ENCODE measurements at regions not wholly inside any gene's neighbourhood (a gene's known extent, or its start where the extent isn't known, plus 50 kb on each side); places are given as distances from the start of the nearest gene placed in this dataset.

DNA sequence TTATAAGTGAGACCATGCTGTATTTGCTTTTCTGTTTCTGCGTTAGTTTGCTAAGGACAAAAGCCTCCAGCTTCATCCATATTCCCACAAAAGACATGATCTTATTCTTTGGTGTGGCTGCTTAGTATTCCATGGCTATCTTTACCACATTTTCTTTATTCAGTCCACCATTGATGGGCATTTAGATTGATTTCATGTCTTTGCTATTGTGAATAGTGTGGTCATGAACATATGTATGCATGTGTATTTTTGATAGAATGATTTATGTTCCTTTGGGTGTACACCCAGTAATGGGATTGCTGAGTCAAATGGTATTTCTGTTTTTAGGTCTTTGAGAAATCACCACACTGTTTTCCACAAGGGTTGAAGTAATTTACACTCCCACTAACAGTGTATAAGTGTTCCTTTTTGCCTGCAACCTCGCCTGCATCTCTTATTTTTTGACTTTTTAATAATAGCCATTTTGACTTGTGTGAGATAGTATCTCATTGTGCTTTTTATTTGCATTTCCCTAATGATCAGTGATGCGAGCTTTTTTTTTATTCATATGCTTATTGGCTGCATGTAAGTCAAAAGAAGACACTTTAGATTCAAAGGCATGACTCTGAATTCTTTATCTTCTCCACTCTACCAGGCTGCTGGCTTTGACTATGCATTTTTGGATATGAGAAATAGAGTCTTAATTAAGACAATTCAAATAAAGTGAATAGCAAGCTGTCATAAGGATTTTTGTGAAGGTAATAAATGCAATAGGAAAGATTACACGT, 183.3 kb upstream of the SYNPR start:
- Histone ChIP-seq H3K4me2 (ENCODE audit: low read length) (no peak overlapping the region), H3K4me3 (ENCODE audit: low read depth, low read length, poor library complexity, severe bottlenecking) (no peak overlapping the region)

DNA sequence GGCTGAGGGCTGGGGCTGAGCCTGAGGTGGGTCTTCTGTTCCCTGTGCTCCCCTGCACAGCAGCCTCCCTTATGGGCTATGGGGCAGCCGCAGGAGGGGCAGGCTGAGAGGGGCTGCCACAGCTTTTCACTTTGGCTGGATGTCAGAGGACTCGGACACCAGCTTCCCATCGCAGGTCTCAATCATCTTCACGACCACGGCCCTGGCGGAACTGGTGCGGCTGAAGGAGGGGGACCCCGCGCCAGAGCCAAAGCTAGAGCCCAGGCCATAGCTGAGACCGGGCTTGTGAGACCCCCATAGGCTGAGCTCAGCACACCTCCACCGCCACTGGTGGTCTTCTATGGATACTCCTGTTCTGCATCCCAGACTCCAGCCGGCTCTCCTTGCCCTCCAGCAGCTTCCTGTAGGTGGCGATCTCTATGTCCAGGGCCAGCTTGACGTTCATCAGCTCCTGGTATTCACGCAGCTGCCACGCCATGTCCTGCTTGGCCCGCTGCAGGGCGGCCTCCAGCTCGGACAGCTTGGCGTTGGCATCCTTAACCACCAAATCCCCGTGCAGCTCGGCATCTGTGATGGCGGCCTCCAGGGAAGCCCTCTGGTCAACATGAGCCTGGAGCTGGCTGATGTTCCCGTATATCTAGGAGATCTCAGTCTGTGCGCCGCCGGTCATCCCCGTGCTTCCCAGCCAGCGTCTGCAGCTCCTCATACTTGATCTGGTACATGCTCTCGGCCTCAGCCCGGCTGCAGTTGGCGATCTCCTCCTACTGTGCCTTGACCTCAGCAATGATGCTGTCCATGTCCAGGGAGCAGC, 181.7 kb upstream of the SYNPR start:
- H3K36me3 ChIP-seq (ENCODE audit: insufficient read depth, low read length), result no peaks in the 10 kb centered on the region
- no peak overlapping the region for H3K4me3 ChIP-seq (ENCODE audit: low read depth, low read length, poor library complexity, severe bottlenecking)
- H3K79me2 ChIP-seq (ENCODE audit: insufficient read depth, low read length), result no peaks in the 10 kb centered on the region
- no peaks in the 10 kb centered on the region for H3K9me3 ChIP-seq (ENCODE audit: low read length)
- H3K27ac ChIP-seq (ENCODE audit: low read depth, low read length, poor library complexity, severe bottlenecking), result no peak overlapping the region
- H2AFZ ChIP-seq (ENCODE audit: low read length), result no peak overlapping the region
- H4K20me1 ChIP-seq (ENCODE audit: insufficient read depth, low read length), result no peaks in the 10 kb centered on the region
- no peaks in the 10 kb centered on the region for H3K27me3 ChIP-seq (ENCODE audit: insufficient read depth, low read length)
- H3K4me2 ChIP-seq (ENCODE audit: low read length), result no peak overlapping the region
- H3K4me1 ChIP-seq (ENCODE audit: insufficient read depth, low read length, severe bottlenecking), result no peaks in the 10 kb centered on the region
- H3K9me2 ChIP-seq (ENCODE audit: low read depth, low read length), result no peaks in the 10 kb centered on the region
- H3K9ac ChIP-seq (ENCODE audit: low read length), result no peak overlapping the region
- TF ChIP-seq EZH2 (IDR thresholded peaks at IDR 0.05; ENCODE audit: borderline replicate concordance, low read length), result no peak
- TF ChIP-seq, protein P1, sequence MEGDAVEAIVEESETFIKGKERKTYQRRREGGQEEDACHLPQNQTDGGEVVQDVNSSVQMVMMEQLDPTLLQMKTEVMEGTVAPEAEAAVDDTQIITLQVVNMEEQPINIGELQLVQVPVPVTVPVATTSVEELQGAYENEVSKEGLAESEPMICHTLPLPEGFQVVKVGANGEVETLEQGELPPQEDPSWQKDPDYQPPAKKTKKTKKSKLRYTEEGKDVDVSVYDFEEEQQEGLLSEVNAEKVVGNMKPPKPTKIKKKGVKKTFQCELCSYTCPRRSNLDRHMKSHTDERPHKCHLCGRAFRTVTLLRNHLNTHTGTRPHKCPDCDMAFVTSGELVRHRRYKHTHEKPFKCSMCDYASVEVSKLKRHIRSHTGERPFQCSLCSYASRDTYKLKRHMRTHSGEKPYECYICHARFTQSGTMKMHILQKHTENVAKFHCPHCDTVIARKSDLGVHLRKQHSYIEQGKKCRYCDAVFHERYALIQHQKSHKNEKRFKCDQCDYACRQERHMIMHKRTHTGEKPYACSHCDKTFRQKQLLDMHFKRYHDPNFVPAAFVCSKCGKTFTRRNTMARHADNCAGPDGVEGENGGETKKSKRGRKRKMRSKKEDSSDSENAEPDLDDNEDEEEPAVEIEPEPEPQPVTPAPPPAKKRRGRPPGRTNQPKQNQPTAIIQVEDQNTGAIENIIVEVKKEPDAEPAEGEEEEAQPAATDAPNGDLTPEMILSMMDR (IDR thresholded peaks at IDR 0.05; ENCODE audit: low read length), result no peak
- no peaks in the 10 kb centered on the region for H3F3A ChIP-seq (ENCODE audit: insufficient read depth, low read length)

More for the DNA sequence above, 183.3 kb upstream of the SYNPR start:
- Histone ChIP-seq H3K9me2 (ENCODE audit: low read depth, low read length) (no peaks in the 10 kb centered on the region), H3K4me1 (ENCODE audit: insufficient read depth, low read length, severe bottlenecking) (no peaks in the 10 kb centered on the region), H4K20me1 (ENCODE audit: insufficient read depth, low read length) (no peaks in the 10 kb centered on the region), H3K79me2 (ENCODE audit: insufficient read depth, low read length) (no peaks in the 10 kb centered on the region), H3K9ac (ENCODE audit: low read length) (no peak overlapping the region), H3K36me3 (ENCODE audit: insufficient read depth, low read length) (no peaks in the 10 kb centered on the region), H3K27ac (ENCODE audit: low read depth, low read length, poor library complexity, severe bottlenecking) (no peak overlapping the region), H3K9me3 (ENCODE audit: low read length) (no peaks in the 10 kb centered on the region), H2AFZ (ENCODE audit: low read length) (no peak overlapping the region), H3F3A (ENCODE audit: insufficient read depth, low read length) (no peaks in the 10 kb centered on the region), H3K27me3 (ENCODE audit: insufficient read depth, low read length) (no peaks in the 10 kb centered on the region)
- TF ChIP-seq, protein P1 (IDR thresholded peaks at IDR 0.05; ENCODE audit: low read length), result no peak
- TF ChIP-seq EZH2 (IDR thresholded peaks at IDR 0.05; ENCODE audit: borderline replicate concordance, low read length), result no peak

DNA sequence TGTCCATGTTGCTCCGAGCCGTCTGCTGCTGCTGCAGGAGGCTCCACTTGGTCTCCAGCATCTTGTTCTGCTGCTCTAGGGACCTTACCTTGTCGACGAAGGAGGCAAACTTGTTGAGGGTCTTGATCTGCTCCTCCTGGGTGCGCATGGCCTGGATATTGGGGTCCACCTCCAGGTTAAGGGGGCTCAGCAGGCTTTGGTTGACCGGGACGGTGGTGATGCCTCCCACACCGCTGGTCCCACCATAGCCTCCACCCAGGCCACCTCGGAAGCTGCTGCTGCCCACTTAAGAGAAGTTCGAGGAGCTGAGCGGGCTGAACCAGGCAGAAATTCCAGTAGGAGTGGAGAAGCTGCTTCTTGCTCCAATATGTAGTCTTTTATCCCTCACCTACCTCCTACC, 180.7 kb upstream of the SYNPR start:
- no peaks in the 10 kb centered on the region for H3K36me3 ChIP-seq (ENCODE audit: insufficient read depth, low read length)
- no peaks in the 10 kb centered on the region for H3K27me3 ChIP-seq (ENCODE audit: insufficient read depth, low read length)
- H3K9me3 ChIP-seq (ENCODE audit: low read length), result no peaks in the 10 kb centered on the region
- no peaks in the 10 kb centered on the region for H3K4me1 ChIP-seq (ENCODE audit: insufficient read depth, low read length, severe bottlenecking)
- no peak overlapping the region for H3K27ac ChIP-seq (ENCODE audit: low read depth, low read length, poor library complexity, severe bottlenecking)
- no peak overlapping the region for H2AFZ ChIP-seq (ENCODE audit: low read length)
- H3F3A ChIP-seq (ENCODE audit: insufficient read depth, low read length), result no peaks in the 10 kb centered on the region
- H3K4me2 ChIP-seq (ENCODE audit: low read length), result no peak overlapping the region
- H4K20me1 ChIP-seq (ENCODE audit: insufficient read depth, low read length), result no peaks in the 10 kb centered on the region
- H3K79me2 ChIP-seq (ENCODE audit: insufficient read depth, low read length), result no peaks in the 10 kb centered on the region
- H3K4me3 ChIP-seq (ENCODE audit: low read depth, low read length, poor library complexity, severe bottlenecking), result no peak overlapping the region
- no peaks in the 10 kb centered on the region for H3K9me2 ChIP-seq (ENCODE audit: low read depth, low read length)
- no peak overlapping the region for H3K9ac ChIP-seq (ENCODE audit: low read length)
- TF ChIP-seq EZH2 (IDR thresholded peaks at IDR 0.05; ENCODE audit: borderline replicate concordance, low read length), result no peak
- TF ChIP-seq, protein P1 (IDR thresholded peaks at IDR 0.05; ENCODE audit: low read length), result no peak
